HG02852 (cell line): ENCODE measurements at regions not wholly inside any gene's neighbourhood (a gene's known extent, or its start where the extent isn't known, plus 50 kb on each side); places are given as distances from the start of the nearest gene placed in this dataset.

Experiments
- ATAC-seq: cut with Tn5 transposase; IDR thresholded peaks from one replicate; pipeline ENCODE4 v1.9.1; 2021; ENCODE audit warnings: mild to moderate bottlenecking, moderate library complexity; ENCODE audit not compliant: unreplicated experiment

- ATAC-seq, result no peak
Observed at GRCh38 chr12:125473501-125473900, 408.3 kb downstream of the AACS start.

GRCh38 chr12:125487336-125487735 is 422.1 kb downstream of the AACS start:
- ATAC-seq, result no peak

DNA sequence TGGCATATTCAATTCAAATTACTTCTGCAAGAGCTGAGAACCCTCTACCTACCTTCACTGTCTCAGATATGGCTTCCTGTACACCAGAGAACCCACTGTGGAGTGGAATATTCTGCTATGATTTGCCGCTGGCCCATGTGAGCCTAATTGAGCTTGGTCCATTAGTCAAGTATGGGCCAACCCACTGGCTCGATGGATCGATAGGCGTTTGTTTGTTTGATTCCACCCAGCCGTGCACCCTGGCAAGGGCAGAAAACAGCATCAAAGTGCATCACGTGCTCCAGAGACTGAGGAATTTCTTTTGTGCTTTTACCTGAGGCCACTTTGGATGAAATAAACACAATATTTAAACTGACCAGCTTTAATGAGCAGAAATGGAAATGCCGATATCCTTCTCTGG is 426.3 kb downstream of the AACS start:
- no peak for ATAC-seq

DNA sequence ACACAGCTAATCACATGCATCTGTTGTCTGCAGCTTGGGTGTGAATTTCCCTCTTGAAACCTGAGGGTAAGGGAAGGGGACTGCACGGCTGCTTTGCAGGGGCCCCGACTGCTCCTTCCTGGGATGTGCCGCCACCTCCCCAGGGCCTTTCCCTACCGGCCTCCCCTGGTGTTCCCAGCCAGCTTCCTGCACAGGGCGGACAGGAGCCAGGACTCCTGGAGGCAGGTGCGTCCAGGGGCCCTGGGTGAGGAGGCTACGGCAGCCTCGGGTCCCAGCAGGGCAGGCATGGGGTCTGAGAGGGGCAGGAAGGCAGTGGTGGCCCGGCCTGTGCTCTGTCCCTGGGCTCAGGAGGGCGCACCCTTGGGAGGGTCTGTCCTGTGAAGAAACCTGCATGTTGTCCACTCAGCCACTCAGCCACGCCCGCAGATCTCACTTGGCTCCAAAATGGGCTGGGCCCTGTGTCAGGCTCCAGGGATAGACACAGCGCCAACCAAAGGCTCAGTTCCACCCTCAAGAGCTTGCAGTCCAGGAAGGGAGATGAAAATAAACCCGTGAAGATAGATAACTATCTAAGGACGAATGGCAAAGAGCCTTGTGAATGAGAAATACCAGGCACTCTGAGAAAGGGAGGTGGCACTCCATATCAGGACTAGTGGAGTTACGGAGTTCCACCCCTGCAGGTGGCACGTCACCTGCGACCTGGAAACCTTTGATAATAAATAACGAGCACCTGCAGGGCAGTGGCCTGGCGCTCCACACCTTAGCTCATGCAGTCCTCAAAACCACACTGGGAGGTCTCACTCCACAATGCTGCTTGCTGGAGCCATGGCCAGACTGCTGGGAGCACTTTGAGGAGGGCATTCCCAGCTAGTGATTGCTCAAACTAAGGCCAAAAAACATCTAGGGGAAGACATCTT is 427.4 kb downstream of the AACS start:
- no peak for ATAC-seq

- no peak for ATAC-seq
Observed at GRCh38 chr12:125493704-125494308, 428.6 kb downstream of the AACS start.

GRCh38 chr12:125503128-125503527 is 437.9 kb downstream of the AACS start:
- ATAC-seq, result no peak

GRCh38 chr12:125509195-125509594 is 444.0 kb downstream of the AACS start:
- ATAC-seq, result no peak

DNA sequence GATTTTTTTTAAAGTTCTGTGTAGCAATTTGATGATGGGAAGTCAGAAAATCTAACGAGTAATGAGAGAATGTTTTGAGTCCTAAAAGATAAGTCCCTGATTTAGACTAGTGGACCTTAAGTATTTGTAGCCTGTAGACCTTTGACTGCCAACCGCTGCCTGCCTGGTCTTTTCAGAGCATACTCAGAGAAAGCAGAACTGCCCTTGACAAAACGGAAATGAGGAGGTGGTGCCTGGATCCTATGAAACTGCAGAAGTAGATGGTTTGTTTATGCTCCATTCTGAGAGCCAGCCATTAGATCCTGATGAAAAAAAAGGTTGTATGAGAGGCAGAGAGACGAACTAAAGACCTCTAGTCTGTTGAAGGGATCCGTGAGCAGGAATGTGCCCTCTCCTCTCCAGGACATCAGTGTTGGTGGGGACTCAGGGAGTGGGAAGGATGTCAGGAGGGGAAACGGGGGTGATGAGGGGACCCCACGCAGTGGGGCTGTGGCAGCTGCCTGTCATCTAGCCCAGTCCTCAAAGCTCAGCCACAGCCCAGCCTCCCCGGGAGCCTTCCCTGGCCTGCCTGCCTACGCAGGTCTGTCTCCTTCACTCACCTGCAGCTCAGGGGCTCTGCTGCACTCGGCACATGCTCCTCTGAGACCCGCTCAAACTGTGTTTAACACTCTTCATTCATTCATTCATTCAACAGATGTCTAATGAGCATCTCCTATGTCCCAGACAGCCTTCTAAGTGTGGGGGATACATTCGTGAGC is 447.5 kb downstream of the AACS start:
- no peak for ATAC-seq

- ATAC-seq, result no peak
Observed at GRCh38 chr12:125515887-125516286, 450.7 kb downstream of the AACS start.

DNA sequence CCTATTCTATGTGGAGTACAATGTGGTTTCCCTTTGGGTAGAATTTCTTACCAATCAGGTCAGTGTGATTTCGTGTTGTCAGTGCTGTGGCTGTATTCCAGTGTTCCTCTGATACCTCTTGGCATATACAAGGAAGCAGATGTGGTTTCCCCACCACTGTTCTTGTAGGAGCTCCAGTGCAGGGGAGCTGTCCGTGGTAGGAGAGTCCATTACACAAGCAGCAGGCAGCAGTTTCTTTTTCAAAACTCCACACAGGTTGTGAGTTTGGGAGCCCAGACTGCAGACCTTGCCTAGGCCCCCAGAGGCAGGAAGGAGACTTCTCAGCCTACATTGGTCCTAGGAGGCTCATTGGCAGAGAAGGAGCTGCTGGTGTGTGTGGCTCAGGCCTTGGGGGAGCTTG is 452.8 kb downstream of the AACS start:
- no peak for ATAC-seq

DNA sequence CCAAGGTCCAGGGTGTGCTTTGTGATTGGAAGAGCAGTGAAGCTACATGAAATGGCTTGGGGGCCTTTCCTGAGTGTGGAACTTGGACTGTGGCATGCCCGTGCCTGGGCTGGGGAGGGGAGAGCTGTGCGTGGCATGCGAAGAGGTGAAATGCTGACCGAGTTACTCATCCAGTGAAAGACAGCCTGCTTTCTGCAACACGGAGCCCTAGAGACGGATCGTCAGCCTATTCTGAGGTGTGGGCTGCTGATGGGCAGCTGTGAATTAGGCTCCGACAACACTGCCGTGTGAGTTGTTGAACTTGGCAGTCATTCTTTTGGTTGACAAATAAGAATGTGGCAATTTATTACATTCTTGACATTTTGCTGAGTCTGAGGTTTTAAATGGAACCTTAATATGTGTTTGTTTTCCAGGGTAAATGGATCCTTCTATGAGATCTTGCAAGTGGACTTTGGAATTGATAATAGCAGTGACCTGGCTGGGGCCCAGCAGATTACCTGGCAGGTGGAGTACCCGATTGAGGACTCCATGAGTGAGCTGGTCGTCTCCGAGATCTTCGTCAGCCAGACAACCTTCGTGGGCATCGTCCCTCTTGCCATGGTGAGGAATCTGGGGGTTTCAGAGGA is 453.9 kb downstream of the AACS start:
- ATAC-seq, result no peak

DNA sequence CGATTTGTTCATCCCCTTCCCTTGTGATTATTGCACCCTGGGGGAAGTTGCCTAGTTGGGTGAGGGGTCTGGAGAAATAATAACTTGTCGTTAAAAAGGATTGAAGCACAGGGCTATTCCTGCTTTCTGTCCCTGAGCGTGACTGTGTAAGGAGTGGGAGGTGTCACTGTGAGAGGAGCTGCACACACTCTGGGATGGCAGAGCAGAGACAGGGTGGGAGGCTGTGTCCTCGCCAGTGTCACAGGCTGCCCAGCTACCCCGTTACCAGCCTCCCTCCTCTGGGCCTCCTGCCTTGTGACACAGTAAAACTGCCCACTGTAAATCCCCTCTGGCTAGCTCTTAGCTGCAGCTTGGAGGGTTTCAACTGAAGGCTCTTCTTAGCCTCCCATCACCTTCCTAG is 460.6 kb downstream of the AACS start:
- no peak for ATAC-seq

DNA sequence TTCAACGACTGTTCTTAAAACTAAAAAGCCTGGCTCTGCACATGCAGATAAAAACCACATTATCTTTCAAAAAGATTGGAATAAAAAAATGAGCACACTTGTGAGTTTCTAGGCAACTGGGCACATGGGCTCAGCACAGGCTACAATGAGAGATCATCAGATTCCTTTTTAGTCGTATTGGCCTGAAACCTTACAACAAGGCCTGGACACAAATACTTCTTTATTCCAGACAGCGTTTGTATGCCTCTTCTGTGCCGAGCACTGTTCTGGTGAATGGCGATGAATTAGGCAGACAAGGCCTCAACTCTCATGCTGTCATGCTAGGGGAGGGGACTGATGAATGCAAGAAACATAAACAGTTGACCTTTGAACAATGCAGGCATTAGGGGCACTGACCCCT is 463.0 kb downstream of the AACS start:
- no peak for ATAC-seq

GRCh38 chr12:125530201-125530600 is 465.0 kb downstream of the AACS start:
- ATAC-seq, result no peak

GRCh38 chr12:125530876-125531275 is 465.6 kb downstream of the AACS start:
- no peak for ATAC-seq

GRCh38 chr12:125531574-125531973 is 466.3 kb downstream of the AACS start:
- no peak for ATAC-seq

GRCh38 chr12:125533434-125534029 is 468.3 kb downstream of the AACS start:
- ATAC-seq, result peak; percentile 61

- ATAC-seq, result no peak
Observed at GRCh38 chr12:125538401-125539199, 473.4 kb downstream of the AACS start.

DNA sequence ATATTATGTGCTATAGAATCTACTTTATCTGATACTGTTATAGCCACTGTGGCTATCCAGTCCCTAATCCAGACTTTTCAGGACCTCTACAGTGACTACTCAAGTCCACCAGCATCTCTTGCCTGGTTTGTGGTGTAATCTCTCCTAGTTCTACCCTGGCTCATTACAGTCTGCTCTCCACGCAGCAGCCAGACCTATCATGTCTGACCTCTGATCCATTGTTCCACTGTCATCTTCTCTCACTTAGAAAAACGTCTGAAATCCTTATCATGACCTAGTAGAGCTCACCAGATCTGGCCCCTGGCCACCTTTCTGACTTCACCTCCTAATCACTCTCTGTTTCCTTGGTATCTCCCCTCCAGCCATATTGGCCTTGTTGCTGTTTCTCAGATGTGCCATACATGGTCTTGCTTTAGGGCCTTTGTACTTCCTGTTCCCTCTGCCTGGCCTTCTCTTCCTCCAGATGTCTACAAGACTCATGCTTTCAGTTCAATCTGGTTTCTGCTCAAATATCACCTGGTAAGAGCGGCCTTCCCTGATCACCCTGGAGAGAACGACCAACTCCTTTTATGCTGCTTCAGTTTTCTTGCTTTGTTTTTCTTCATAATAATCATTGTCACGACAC is 475.5 kb downstream of the AACS start:
- ATAC-seq, result no peak

DNA sequence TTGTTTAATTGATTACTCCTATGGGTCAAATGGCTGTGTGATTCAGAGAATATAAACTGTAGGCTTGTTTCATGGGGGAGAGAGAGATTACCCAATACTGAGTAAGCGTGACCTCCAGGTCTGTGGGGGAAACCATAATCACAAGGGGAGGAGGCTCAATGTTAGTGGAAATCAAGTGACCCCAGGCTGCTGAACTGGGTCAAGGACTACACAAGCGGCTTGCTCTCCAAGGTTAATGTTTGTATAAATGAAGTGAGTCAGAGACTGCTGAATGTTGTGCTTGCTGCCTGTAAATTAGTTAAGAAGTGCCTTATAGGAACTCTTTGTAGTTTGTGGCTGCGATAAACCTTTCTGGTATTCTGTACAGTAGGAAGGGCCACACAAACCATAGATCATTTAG is 479.7 kb downstream of the AACS start:
- no peak for ATAC-seq
